Esophagus muscularis mucosa (tissue), 4 donors: ENCODE measurements at regions not wholly inside any gene's neighbourhood (a gene's known extent, or its start where the extent isn't known, plus 50 kb on each side); places are given as distances from the start of the nearest gene placed in this dataset.

Experiments used
- DNase-seq: peaks from one replicate; pipeline ENCODE4 v3.0.0-alpha.2; 2017; ENCODE audit errors: extremely low spot score
- H3K27ac ChIP-seq, 4 donors: fragments of 200-600 bp; sonication (generic); replicated peaks in 1 of 4; 1 replicate in 3 of 4; 2 replicates in 1 of 4; pipeline ENCODE4 v1.5.1; 2016 to 2019; ENCODE audit warnings: mild to moderate bottlenecking in 1 of 4
- H3K27me3 ChIP-seq, 4 donors: fragments of 200-600 bp; sonication (generic); one replicate each; pipeline versions ENCODE4 v1.5.1 to v1.6.0; 2016 to 2019
- H3K36me3 ChIP-seq, 4 donors: fragments of 200-600 bp; sonication (generic); one replicate each; pipeline ENCODE4 v1.5.1; 2016 to 2019
- H3K4me1 ChIP-seq, 4 donors: fragments of 200-600 bp; sonication (generic); one replicate each; pipeline ENCODE4 v1.5.1; 2016 to 2019
- H3K4me3 ChIP-seq, 4 donors: fragments of 200-600 bp; sonication (generic); 1 replicate in 2 of 4; 2 replicates in 2 of 4; pipeline ENCODE4 v1.5.1; 2016 to 2019; ENCODE audit warnings: mild to moderate bottlenecking in 4 of 4, moderate library complexity in 1 of 4
- H3K9me3 ChIP-seq, 4 donors: fragments of 200-600 bp; sonication (generic); 1 replicate in 3 of 4; 2 replicates in 1 of 4; pipeline ENCODE4 v1.5.1; 2016 to 2019
- EP300 ChIP-seq: sonication (generic); formaldehyde crosslinking; IDR thresholded peaks from one replicate; pipeline ENCODE4 v1.6.1; 2017; ENCODE audit warnings: antibody characterized with exemption
- POLR2A ChIP-seq: fragments of 450-650 bp; IDR thresholded peaks from one replicate; pipeline ENCODE4 v1.6.1; 2017; ENCODE audit warnings: antibody characterized with exemption, moderate library complexity, mild to moderate bottlenecking, low read depth
- POLR2AphosphoS5 ChIP-seq, 2 donors: sonication (generic); formaldehyde crosslinking; IDR thresholded peaks; one replicate each; pipeline ENCODE4 v1.6.1; 2017; ENCODE audit warnings: antibody characterized with exemption in 2 of 2
- WGBS: methylation state at CpG from one replicate; pipeline ENCODE4 v1.1.5; 2018; 5-methylcytosine and 5-hydroxymethylcytosine counted together
- intact Hi-C: fragments of 100-400 bp; cut with DNase I; formaldehyde crosslinking; loops from one replicate; pipeline ENCODE4 v1.15.1; 2023
- TF ChIP-seq, protein P1 (sequence below), 3 experiments: fragments of 200-600 bp in 2 of 3; fragments of 450-650 bp in 1 of 3; sonication (generic) in 2 of 3; IDR thresholded peaks; one replicate each; pipeline ENCODE4 v1.5.1; 2017 to 2019; ENCODE audit warnings: antibody characterized with exemption in 3 of 3, mild to moderate bottlenecking in 2 of 3, moderate library complexity in 1 of 3

DNA sequence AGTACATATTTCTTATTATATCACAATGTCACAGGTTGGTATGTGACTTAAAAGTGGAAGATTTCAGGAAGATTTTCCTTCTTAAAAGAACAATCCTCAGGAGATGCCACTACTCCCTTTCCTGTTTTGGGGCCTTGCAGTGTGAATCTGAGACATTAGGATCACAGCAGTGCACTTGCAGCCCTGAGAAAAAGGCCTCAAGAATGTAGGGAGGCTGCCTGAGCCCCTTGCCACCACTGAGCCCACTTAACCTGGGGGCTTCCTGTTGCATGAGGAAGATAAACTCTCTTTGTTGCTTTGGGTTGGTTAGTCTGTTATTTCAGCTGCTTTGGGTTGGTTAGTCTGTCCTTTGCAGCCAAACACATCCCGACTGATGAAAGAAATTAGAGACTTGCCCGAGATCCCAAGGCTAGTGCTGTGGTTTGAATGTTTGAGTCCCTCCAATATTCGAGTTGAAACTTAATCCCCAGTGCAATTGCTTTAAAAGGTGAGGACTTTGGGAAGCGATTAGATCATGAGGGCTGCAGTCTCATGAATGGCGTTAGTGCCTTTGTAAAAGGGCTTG, 151.3 kb upstream of the SP4 start:
- H3K4me3 ChIP-seq: no peak overlapping the region
- no peak for DNase-seq
- TF ChIP-seq EP300 (no peak), POLR2A (no peak), POLR2AphosphoS5 (IDR thresholded peaks at IDR 0.05) (no peak)
- TF ChIP-seq, protein P1, sequence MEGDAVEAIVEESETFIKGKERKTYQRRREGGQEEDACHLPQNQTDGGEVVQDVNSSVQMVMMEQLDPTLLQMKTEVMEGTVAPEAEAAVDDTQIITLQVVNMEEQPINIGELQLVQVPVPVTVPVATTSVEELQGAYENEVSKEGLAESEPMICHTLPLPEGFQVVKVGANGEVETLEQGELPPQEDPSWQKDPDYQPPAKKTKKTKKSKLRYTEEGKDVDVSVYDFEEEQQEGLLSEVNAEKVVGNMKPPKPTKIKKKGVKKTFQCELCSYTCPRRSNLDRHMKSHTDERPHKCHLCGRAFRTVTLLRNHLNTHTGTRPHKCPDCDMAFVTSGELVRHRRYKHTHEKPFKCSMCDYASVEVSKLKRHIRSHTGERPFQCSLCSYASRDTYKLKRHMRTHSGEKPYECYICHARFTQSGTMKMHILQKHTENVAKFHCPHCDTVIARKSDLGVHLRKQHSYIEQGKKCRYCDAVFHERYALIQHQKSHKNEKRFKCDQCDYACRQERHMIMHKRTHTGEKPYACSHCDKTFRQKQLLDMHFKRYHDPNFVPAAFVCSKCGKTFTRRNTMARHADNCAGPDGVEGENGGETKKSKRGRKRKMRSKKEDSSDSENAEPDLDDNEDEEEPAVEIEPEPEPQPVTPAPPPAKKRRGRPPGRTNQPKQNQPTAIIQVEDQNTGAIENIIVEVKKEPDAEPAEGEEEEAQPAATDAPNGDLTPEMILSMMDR (IDR thresholded peaks at IDR 0.05): no peak
- WGBS: 74% methylated on average over 5 of the region's 5 CpGs
- H3K36me3 ChIP-seq: no peaks in the 10 kb centered on the region
- no peaks in the 10 kb centered on the region for H3K4me1 ChIP-seq
- H3K27me3 ChIP-seq: no peaks in the 10 kb centered on the region
- H3K9me3 ChIP-seq: no peaks in the 10 kb centered on the region
- intact Hi-C loops: no loop called here
- no peak overlapping the region for H3K27ac ChIP-seq

DNA sequence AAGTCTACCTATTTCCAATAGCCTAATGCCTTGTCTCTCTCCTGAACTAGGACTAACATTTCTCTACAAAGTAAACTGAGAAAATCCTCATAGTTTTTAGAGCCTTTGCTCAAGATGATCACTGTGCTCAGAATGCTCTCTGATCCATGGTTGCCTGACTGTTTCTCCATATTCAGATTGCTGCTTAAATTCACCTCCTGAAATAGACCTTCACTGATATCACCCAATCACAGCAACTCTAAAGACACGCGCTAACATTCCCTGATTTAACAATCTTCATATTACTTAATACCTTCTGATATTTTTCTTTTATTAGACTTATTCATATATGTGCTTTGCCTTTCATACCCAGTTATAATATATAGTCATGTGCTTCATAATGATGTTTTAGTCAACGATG, 148.9 kb upstream of the SP4 start:
- no peak overlapping the region for H3K27ac ChIP-seq
- TF ChIP-seq POLR2A (no peak), EP300 (no peak), POLR2AphosphoS5 (IDR thresholded peaks at IDR 0.05) (no peak)
- TF ChIP-seq, protein P1 (IDR thresholded peaks at IDR 0.05): no peak
- no peak for DNase-seq
- no peaks in the 10 kb centered on the region for H3K9me3 ChIP-seq
- H3K27me3 ChIP-seq: no peaks in the 10 kb centered on the region
- no peak overlapping the region for H3K4me3 ChIP-seq
- intact Hi-C loops: no loop called here
- no peaks in the 10 kb centered on the region for H3K4me1 ChIP-seq
- WGBS: 97% methylated on average over 3 of the region's 3 CpGs
- no peaks in the 10 kb centered on the region for H3K36me3 ChIP-seq

DNA sequence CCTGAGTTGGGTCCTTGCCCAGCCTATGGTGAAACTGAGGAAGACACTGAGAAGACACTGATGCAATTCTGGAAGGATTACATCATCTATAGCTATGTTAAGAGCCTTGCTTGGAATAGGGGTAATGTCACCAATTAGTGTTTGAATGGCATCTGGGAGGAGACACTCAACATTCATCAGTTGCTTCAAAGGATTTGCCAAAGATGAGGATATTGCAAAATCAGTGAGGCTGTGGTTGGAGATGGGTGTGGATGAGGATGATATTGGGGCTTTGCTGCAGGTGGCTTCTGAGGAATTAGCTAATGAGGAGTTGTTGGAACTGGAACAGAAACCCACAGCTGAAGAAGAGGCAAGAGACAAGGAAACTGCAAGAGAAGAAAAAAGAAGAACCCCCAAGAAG, 146.7 kb upstream of the SP4 start:
- Histone ChIP-seq H3K4me3 (no peak overlapping the region), H3K27me3 (no peaks in the 10 kb centered on the region), H3K27ac (no peak overlapping the region), H3K9me3 (no peaks in the 10 kb centered on the region), H3K4me1 (no peaks in the 10 kb centered on the region), H3K36me3 (no peaks in the 10 kb centered on the region)
- TF ChIP-seq POLR2A (no peak), EP300 (no peak), POLR2AphosphoS5 (IDR thresholded peaks at IDR 0.05) (no peak)
- TF ChIP-seq, protein P1 (IDR thresholded peaks at IDR 0.05): no peak
- intact Hi-C loops: no loop called here
- no peak for DNase-seq

DNA sequence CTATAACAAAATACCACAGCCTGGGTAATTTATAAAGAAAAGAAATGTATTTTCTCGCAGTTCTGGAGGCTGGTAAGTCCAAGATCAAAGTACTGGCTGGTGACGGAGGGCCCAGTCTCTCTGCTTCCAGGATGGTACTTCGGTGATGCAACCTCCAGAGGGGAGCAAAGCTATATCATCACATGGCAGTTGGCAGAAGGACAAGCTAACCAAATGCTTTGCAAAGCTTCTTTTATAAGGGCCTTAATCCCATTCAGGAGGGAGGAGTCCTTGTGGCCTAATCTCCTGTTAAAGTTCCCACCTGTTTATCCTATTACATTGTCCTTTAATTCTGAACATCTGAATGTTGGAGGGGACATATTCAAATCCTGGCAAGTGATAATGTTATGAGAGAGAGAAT, 134.1 kb upstream of the SP4 start:
- H3K27ac ChIP-seq: no peak overlapping the region
- H3K9me3 ChIP-seq: no peaks in the 10 kb centered on the region
- intact Hi-C loops: no loop called here
- H3K27me3 ChIP-seq: no peaks in the 10 kb centered on the region
- TF ChIP-seq EP300 (no peak), POLR2AphosphoS5 (IDR thresholded peaks at IDR 0.05) (no peak), POLR2A (no peak)
- TF ChIP-seq, protein P1 (IDR thresholded peaks at IDR 0.05): no peak
- no peak for DNase-seq
- H3K4me1 ChIP-seq: no peaks in the 10 kb centered on the region
- no peaks in the 10 kb centered on the region for H3K36me3 ChIP-seq
- H3K4me3 ChIP-seq: no peak overlapping the region
- WGBS: 100% methylated on average over 3 of the region's 3 CpGs

DNA sequence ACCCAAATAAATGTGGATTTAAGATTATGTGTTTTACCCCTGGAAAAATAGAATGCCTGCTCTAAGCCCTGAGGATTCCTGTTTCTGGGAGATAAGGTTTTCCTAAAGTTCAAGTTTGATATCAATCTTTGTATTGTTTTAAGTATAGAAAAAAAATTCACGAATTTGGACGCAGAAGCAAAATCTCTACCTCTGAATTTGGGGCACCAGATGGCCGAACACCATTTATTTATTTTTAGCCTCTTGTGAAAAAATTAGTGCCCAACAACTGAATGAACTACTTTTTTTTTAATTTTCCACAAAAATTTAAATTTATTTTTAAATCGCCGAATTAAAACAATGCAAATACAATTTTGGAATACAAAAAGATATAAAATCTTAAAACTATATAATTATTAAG, 128.1 kb upstream of the SP4 start:
- no peak overlapping the region for H3K4me3 ChIP-seq
- no peak for DNase-seq
- H3K27me3 ChIP-seq: no peaks in the 10 kb centered on the region
- H3K9me3 ChIP-seq: no peaks in the 10 kb centered on the region
- H3K27ac ChIP-seq: no peak overlapping the region
- TF ChIP-seq EP300: no peak
- no peak for TF ChIP-seq POLR2AphosphoS5 (IDR thresholded peaks at IDR 0.05)
- TF ChIP-seq POLR2A: no peak
- TF ChIP-seq, protein P1 (IDR thresholded peaks at IDR 0.05): no peak
- no peaks in the 10 kb centered on the region for H3K36me3 ChIP-seq
- H3K4me1 ChIP-seq: no peaks in the 10 kb centered on the region
- intact Hi-C loops: no loop called here
- 90% methylated on average over 5 of the region's 5 CpGs for WGBS
